K562 (cell line): ENCODE measurements at regions not wholly inside any gene's neighbourhood (a gene's known extent, or its start where the extent isn't known, plus 50 kb on each side); places are given as distances from the start of the nearest gene placed in this dataset.

ENCODE experiments used
- ATAC-seq: fragments of 200-7000 bp; cut with Tn5 transposase; 3 replicates; pipeline ENCODE4 v1.9.1; 2020; ENCODE audit warnings: moderate library complexity
- BruUV-seq: library from RNA; stranded (reverse); fragments of 400-500 nt; replicated peaks from 2 replicates; lab custom pipeline; 2021; lab: Mats Ljungman, UMichigan
- CTCF ChIA-PET: fragments of 300-600 bp; formaldehyde crosslinking; extraction: SDS; loops from one replicate; lab custom pipeline; 2021; ENCODE audit warnings: low intra/inter-chr PET ratio; lab: Yijun Ruan, JAX
- POLR2A ChIA-PET: fragments of 300-600, 350-650 bp; sonication (Branson Sonifier 250); formaldehyde crosslinking; extraction: SDS; loops from one replicate; lab custom pipeline; 2021; ENCODE audit warnings: antibody characterized with exemption, inconsistent platforms; lab: Yijun Ruan, JAX
- DNase-seq, 4 experiments: peaks; one replicate each; pipeline versions ENCODE4 v3.0.0 to v3.0.0-alpha.2; 2011 to 2018; ENCODE audit warnings: low spot score in 3 of 4, mixed read lengths in 3 of 4; ENCODE audit errors: extremely low read depth in 1 of 4
- FAIRE-seq: peaks from 2 replicates; lab custom pipeline; 2011; peaks lifted over from hg19 to GRCh38; lab: Jason Lieb, UNC
- H2AFZ ChIP-seq: 2 replicates; pipeline ENCODE4 v1.6.0; 2011; ENCODE audit warnings: low read depth, low read length, control low read depth, inconsistent platforms
- H3K27ac ChIP-seq: fragments of 200-600 bp; 3 replicates; pipeline ENCODE4 v1.8.0; 2011; ENCODE audit warnings: low read depth, mild to moderate bottlenecking, control low read depth, inconsistent platforms, low read length, moderate library complexity, mixed read lengths; ENCODE audit errors: extremely low read depth
- H3K27me3 ChIP-seq, 2 experiments: fragments of 300-600 bp in 1 of 2; 2 replicates in 1 of 2; 3 replicates in 1 of 2; pipeline versions ENCODE4 v1.6.0 to v1.8.0; 2011; ENCODE audit warnings: inconsistent platforms in 2 of 2, low read length in 2 of 2, mild to moderate bottlenecking in 1 of 2, mixed read lengths in 1 of 2, moderate library complexity in 1 of 2; ENCODE audit not compliant: control insufficient read depth in 2 of 2, insufficient read depth in 2 of 2
- H3K36me3 ChIP-seq: fragments of 300-600 bp; 3 replicates; pipeline ENCODE4 v1.8.0; 2011; ENCODE audit warnings: mild to moderate bottlenecking, low read length, inconsistent platforms; ENCODE audit not compliant: control insufficient read depth, insufficient read depth
- H3K4me1 ChIP-seq, 2 experiments: fragments of 200-600 bp in 1 of 2; replicated peaks in 1 of 2; 2 replicates in 1 of 2; 3 replicates in 1 of 2; pipeline versions ENCODE4 v1.5.1 to v1.8.0; 2011; ENCODE audit warnings: inconsistent platforms in 2 of 2, low read length in 2 of 2, mild to moderate bottlenecking in 1 of 2, mixed read lengths in 1 of 2, moderate library complexity in 1 of 2; ENCODE audit not compliant: control insufficient read depth in 2 of 2, insufficient read depth in 2 of 2
- H3K4me2 ChIP-seq: 2 replicates; pipeline ENCODE4 v1.6.1; 2011; ENCODE audit warnings: low read length, control low read depth, inconsistent platforms, mixed read lengths; ENCODE audit not compliant: insufficient read depth
- H3K4me3 ChIP-seq: fragments of 200-600 bp; sonication (generic), shearing (Covaris generic); 2 replicates; pipeline ENCODE4 v1.5.1; 2016; ENCODE audit warnings: control low read depth, inconsistent platforms
- H3K79me2 ChIP-seq: fragments of 200-600 bp; 3 replicates; pipeline ENCODE4 v1.8.0; 2011; ENCODE audit warnings: low read length, inconsistent platforms; ENCODE audit not compliant: control insufficient read depth, insufficient read depth
- H3K9ac ChIP-seq, 2 experiments: 2 replicates each; pipeline versions ENCODE4 v1.6.0 to v1.6.1; 2011; ENCODE audit warnings: low read depth in 2 of 2, low read length in 2 of 2, control low read depth in 1 of 2, inconsistent platforms in 1 of 2, mild to moderate bottlenecking in 1 of 2, mixed read lengths in 1 of 2; ENCODE audit not compliant: insufficient read depth in 1 of 2
- H3K9me1 ChIP-seq: one replicate; pipeline ENCODE4 v1.6.0; 2011; ENCODE audit warnings: inconsistent platforms, mild to moderate bottlenecking, low read length, moderate library complexity; ENCODE audit not compliant: control insufficient read depth, insufficient read depth
- H3K9me3 ChIP-seq: replicated peaks from 2 replicates; pipeline ENCODE4 v1.5.1; 2011; ENCODE audit warnings: low read depth, low read length, inconsistent platforms; ENCODE audit not compliant: control insufficient read depth, insufficient read depth
- H4K20me1 ChIP-seq: replicated peaks from 2 replicates; pipeline ENCODE4 v1.6.1; 2011; ENCODE audit warnings: low read length, inconsistent platforms, mixed read lengths; ENCODE audit not compliant: control insufficient read depth, insufficient read depth
- ARNT ChIP-seq, 2 experiments: fragments of 450-650 bp; IDR thresholded peaks; 2 replicates each; pipeline ENCODE4 v1.6.1; 2016; ENCODE audit warnings: mild to moderate bottlenecking in 1 of 2
- DNMT1 ChIP-seq: fragments of 450-650 bp; IDR thresholded peaks from 2 replicates; pipeline ENCODE4 v1.6.1; 2016; ENCODE audit warnings: antibody characterized with exemption, mild to moderate bottlenecking
- FOXM1 ChIP-seq, 2 experiments: fragments of 450-650 bp in 1 of 2; sonication (generic) in 1 of 2; formaldehyde crosslinking in 1 of 2; IDR thresholded peaks; 2 replicates each; pipeline versions ENCODE4 v1.6.1 to v1.9.0; 2017 to 2022; ENCODE audit warnings: low read depth in 2 of 2, mild to moderate bottlenecking in 2 of 2, missing genetic modification reagents in 1 of 2, moderate library complexity in 1 of 2
- GABPB2 ChIP-seq: fragments of 250-450 bp; sonication (Bioruptor Pico); conservative IDR thresholded peaks from 2 replicates; pipeline ENCODE4 v1.5.1; 2021; ENCODE audit warnings: mild to moderate bottlenecking
- HDAC8 ChIP-seq: fragments of 450-650 bp; IDR thresholded peaks from 2 replicates; pipeline ENCODE4 v1.6.1; 2016; ENCODE audit warnings: mild to moderate bottlenecking, missing genetic modification characterization, moderate library complexity, missing compliant biosample characterization
- KDM1A ChIP-seq, 2 experiments: fragments of 450-650 bp; IDR thresholded peaks; 2 replicates each; pipeline ENCODE4 v1.6.1; 2016; ENCODE audit warnings: mild to moderate bottlenecking in 2 of 2
- RNF2 ChIP-seq: sonication (generic); IDR thresholded peaks from 2 replicates; pipeline ENCODE4 v1.6.1; 2016
- SMAD1 ChIP-seq: fragments of 150-350 bp; IDR thresholded peaks from 2 replicates; pipeline ENCODE4 v1.6.1; 2014; ENCODE audit warnings: low read length, low read depth; ENCODE audit not compliant: partially characterized antibody
- SP2 ChIP-seq: IDR thresholded peaks from 2 replicates; pipeline ENCODE4 v1.6.1; 2011; ENCODE audit warnings: mild to moderate bottlenecking, low read depth, low read length, moderate library complexity; ENCODE audit not compliant: poor library complexity, severe bottlenecking; ENCODE audit errors: extremely low read depth
- THAP12 ChIP-seq: fragments of 250-450 bp; sonication (Bioruptor Pico); IDR thresholded peaks from 2 replicates; pipeline ENCODE4 v1.9.0; 2021; ENCODE audit warnings: mild to moderate bottlenecking, inconsistent platforms
- ZNF644 ChIP-seq: fragments of 200-800 bp; sonication (Bioruptor generic); IDR thresholded peaks from 2 replicates; pipeline ENCODE4 v1.6.1; 2016; ENCODE audit warnings: low read depth, missing genetic modification characterization, missing compliant biosample characterization
- ZNF764 ChIP-seq: fragments of 250-450 bp; sonication (Bioruptor Pico); IDR thresholded peaks from 2 replicates; pipeline ENCODE4 v1.4.0; 2020; ENCODE audit warnings: low read depth, mild to moderate bottlenecking, moderate library complexity
- ZNF780A ChIP-seq: fragments of 250-450 bp; sonication (Bioruptor Pico); IDR thresholded peaks from 2 replicates; pipeline ENCODE4 v1.5.0; 2021; ENCODE audit warnings: mild to moderate bottlenecking
- WGBS: fragments of 100-300 bp; shearing (Covaris generic); methylation state at CpG from one replicate; pipeline ENCODE4 v1.1.6; 2016; ENCODE audit warnings: low coverage, mixed read lengths; ENCODE audit not compliant: insufficient coverage; ENCODE audit errors: missing lambda C conversion rate; 5-methylcytosine and 5-hydroxymethylcytosine counted together
- in situ Hi-C: fragments of 300-500 bp; cut with MboI; formaldehyde crosslinking; loops from 4 replicates; pipeline ENCODE4 v1.15.0; 2018; ENCODE audit warnings: inconsistent platforms, mixed read lengths
- intact Hi-C: fragments of 100-400 bp; cut with micrococcal nuclease; formaldehyde crosslinking; loops from 2 replicates; pipeline ENCODE4 v1.14.2; 2022

GRCh38 chr2:46828491-46829230 is 86.9 kb downstream of the MCFD2 start:
- Histone ChIP-seq H3K4me2 (no peak overlapping the region), H3K4me3 (no peak overlapping the region), H3K79me2 (no peaks in the 10 kb centered on the region), H3K9me1 (no peaks in the 10 kb centered on the region), H3K4me1 (no peaks in the 10 kb centered on the region), H3K36me3 (no peaks in the 10 kb centered on the region), H4K20me1 (no peaks in the 10 kb centered on the region; the same call in 1 of the 2 replicates), H2AFZ (no peak overlapping the region), H3K9me3 (no peaks in the 10 kb centered on the region), H3K27me3 (peaks cover 20 to 52% of the 10 kb centered on the region in 2 experiments), H3K27ac (no peak overlapping the region), H3K9ac (no peak overlapping the region)
- WGBS: 2% methylated on average over 2 of the region's 2 CpGs
- BruUV-seq: no TSS peak
- POLR2A ChIA-PET: interaction anchor here (1.2 kb wide), 1 partner anchor 14 kb away, joined by 4 read pairs; no protein-coding TSS in a partner anchor
- TF ChIP-seq ZNF764 (CRISPR knock-in tag) (no peak), THAP12 (CRISPR knock-in tag) (no peak), DNMT1 (no peak), ZNF780A (CRISPR knock-in tag) (no peak), SMAD1 (no peak), KDM1A (IDR thresholded peaks at IDR 0.05) (no peak), RNF2 (no peak), HDAC8 (tag) (no peak), GABPB2 (CRISPR knock-in tag) (no peak), ARNT (IDR thresholded peaks at IDR 0.05) (no peak), SP2 (no peak), FOXM1 (IDR thresholded peaks at IDR 0.05; ENCODE audit: low read depth) (no peak), FOXM1 (CRISPR knock-in tag; IDR thresholded peaks at IDR 0.05; ENCODE audit: low read depth) (no peak), ZNF644 (tag) (no peak)
- FAIRE-seq (no peak), DNase-seq (no peak), ATAC-seq (no peak)
- CTCF ChIA-PET: no interaction called here
- intact Hi-C loops: no loop called here
- in situ Hi-C loops: no loop called here
